ENCODE measurements at regions not wholly inside any gene's neighbourhood (a gene's known extent, or its start where the extent isn't known, plus 50 kb on each side); places are given as distances from the start of the nearest gene placed in this dataset.

- TF ChIP-seq, protein P1, sequence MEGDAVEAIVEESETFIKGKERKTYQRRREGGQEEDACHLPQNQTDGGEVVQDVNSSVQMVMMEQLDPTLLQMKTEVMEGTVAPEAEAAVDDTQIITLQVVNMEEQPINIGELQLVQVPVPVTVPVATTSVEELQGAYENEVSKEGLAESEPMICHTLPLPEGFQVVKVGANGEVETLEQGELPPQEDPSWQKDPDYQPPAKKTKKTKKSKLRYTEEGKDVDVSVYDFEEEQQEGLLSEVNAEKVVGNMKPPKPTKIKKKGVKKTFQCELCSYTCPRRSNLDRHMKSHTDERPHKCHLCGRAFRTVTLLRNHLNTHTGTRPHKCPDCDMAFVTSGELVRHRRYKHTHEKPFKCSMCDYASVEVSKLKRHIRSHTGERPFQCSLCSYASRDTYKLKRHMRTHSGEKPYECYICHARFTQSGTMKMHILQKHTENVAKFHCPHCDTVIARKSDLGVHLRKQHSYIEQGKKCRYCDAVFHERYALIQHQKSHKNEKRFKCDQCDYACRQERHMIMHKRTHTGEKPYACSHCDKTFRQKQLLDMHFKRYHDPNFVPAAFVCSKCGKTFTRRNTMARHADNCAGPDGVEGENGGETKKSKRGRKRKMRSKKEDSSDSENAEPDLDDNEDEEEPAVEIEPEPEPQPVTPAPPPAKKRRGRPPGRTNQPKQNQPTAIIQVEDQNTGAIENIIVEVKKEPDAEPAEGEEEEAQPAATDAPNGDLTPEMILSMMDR (IDR thresholded peaks at IDR 0.05; ENCODE audit: low read length) = no peak
- TF ChIP-seq EZH2 (optimal IDR thresholded peaks at IDR 0.05; ENCODE audit: low read depth, low read length) (no peak), EZH2phosphoT487 (IDR thresholded peaks at IDR 0.05; ENCODE audit: low read length) (no peak)
These were observed 185.8 kb upstream of the POU2AF2 start for GRCh38 chr11:111059726-111060125.

Measured in MM.1S (cell line).